ENCODE measurements at regions not wholly inside any gene's neighbourhood (a gene's known extent, or its start where the extent isn't known, plus 50 kb on each side); places are given as distances from the start of the nearest gene placed in this dataset.

GRCh38 chr13:110818747-110819146, 96.1 kb downstream of the ANKRD10 start:
- no peak for TF ChIP-seq CTCF (IDR thresholded peaks at IDR 0.05)
- no peak for TF ChIP-seq MAX (IDR thresholded peaks at IDR 0.05; ENCODE audit: low read depth)
- no peak for TF ChIP-seq FOXM1 (IDR thresholded peaks at IDR 0.05; ENCODE audit: low read depth)

All from SK-N-SH (cell line).